M059J (cell line): ENCODE measurements at regions not wholly inside any gene's neighbourhood (a gene's known extent, or its start where the extent isn't known, plus 50 kb on each side); places are given as distances from the start of the nearest gene placed in this dataset.

Source experiments
- DNase-seq: peaks from one replicate; pipeline ENCODE4 v3.0.0-alpha.2; 2012; ENCODE audit warnings: low read depth

GRCh38 chr6:113739041-113739655 is 118.0 kb upstream of the MARCKS start:
- no peak for DNase-seq

GRCh38 chr6:113741651-113742050 is 115.5 kb upstream of the MARCKS start:
- DNase-seq: no peak

DNA sequence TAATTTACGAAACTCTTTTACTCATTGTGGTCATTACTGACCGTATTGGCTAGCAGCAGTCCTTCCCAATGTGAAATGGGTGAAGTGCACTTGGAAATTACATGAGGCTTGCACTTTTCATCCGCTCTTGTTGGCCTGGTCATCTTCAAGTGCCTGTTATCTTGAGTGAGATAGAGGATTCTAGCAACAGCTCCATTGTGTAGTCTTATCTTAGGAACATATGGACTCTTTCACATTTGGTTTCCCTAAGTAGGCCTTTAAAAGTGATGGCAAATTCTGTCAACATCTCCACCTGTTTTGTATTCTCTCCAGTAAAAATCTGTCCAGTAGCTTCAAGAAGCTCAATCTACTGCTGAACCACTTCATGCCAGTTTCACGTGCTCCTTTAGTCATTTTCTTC is 114.8 kb upstream of the MARCKS start:
- no peak for DNase-seq

DNA sequence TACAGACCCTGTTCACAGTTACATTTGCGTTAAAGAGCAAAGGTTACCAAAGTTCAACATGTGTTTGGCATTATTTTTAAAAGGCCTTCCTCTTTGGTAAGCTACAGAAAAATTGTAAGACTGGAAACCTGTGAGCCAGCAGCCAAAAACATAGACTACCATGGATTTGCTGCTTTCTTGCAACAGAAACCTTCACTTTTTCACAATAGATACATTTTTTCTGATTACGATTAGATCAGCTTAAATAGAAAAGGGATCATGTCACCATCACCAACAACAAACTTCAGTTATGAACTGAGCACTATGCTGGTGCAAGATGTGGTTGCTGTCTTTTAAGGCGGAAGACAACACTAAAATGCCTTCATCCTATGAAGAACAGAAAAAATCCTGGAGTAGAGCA is 112.3 kb upstream of the MARCKS start:
- no peak for DNase-seq

- no peak for DNase-seq
These were observed 106.8 kb upstream of the MARCKS start for GRCh38 chr6:113750151-113750855.

DNA sequence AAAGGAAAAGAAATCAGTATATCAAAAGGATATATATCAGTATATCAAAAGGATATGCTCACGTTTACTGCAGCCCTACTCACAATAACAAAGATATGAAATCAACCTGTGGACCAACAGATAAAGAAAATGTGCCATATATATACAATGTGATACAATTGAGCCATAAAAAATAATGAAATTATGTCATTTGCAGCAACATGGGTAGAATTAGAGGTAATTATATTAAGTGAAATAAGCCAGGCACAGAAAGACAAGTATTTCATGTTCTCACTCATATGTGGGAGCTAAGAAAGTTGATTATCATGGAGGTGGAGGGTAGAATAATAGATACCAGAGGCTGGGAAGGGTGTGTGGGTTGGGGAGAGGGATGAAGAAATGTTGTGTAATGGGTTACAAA is 102.9 kb upstream of the MARCKS start:
- no peak for DNase-seq

- no peak for DNase-seq
These were observed 101.5 kb upstream of the MARCKS start for GRCh38 chr6:113755449-113756289.

- DNase-seq: no peak
These were observed 100.9 kb upstream of the MARCKS start for GRCh38 chr6:113756290-113756665.

DNA sequence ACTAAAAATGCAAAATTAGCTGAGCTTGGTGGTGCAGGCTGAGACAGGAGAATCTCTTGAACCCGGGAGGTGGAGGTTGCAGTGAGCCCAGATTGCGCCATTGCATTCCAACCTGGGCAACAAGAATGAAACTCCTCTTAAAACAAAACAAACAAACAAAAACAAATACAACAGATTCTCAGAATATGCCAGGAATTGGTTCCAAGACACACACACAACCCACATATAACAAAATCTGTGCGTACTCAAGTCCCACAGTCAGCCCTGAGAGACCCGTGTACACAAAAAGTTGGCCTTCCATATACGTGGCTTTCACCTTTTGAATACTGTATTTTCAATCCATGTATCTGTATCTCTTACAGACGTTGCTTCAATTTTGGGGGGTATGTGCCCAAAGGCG is 98.9 kb upstream of the MARCKS start:
- no peak for DNase-seq

- peak; percentile 42 for DNase-seq
These were observed 98.1 kb upstream of the MARCKS start for GRCh38 chr6:113758826-113759574.

DNA sequence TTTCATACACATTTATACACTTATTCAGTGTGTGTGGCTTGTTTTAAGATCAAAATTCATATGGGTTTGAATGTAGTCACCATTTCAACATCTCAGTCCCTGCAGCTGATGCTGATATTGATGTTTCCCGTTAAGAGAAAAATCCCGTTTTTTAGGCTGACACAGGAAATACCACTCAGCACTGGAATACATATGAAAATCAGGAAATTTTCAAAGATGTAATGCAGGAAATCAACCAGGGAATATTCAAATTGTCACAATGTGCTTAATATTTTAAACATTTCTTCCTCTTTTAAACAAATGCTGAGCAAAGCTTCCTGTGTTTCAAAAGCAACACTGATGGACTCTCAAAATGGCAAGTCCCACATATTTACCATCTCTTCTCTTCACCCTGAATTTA is 94.5 kb upstream of the MARCKS start:
- DNase-seq: no peak

- peak; percentile 51 for DNase-seq
These were observed 93.8 kb upstream of the MARCKS start for GRCh38 chr6:113763311-113763766.

GRCh38 chr6:113763876-113764275 is 93.3 kb upstream of the MARCKS start:
- peak; percentile 92 for DNase-seq

DNA sequence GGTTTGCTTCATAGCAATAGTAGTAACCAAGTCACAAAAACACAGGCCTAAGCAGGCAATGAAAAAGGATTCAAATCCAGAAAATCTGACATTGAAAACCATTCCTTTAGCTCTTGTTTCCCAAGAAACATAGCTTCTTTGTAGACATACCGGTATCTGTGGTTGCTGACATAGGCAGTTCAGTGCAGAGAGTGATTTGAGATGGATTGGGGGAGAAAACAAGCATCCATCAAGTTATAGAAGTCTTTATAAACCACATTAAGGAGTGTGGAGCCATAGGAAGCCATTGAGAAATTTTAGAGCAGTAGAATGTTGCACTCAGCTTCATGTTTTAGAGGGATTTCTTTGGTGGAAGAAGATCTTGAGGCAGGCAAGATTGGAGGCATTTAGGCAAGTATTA is 91.2 kb upstream of the MARCKS start:
- no peak for DNase-seq

- no peak for DNase-seq
These were observed 89.2 kb upstream of the MARCKS start for GRCh38 chr6:113767985-113768384.

DNA sequence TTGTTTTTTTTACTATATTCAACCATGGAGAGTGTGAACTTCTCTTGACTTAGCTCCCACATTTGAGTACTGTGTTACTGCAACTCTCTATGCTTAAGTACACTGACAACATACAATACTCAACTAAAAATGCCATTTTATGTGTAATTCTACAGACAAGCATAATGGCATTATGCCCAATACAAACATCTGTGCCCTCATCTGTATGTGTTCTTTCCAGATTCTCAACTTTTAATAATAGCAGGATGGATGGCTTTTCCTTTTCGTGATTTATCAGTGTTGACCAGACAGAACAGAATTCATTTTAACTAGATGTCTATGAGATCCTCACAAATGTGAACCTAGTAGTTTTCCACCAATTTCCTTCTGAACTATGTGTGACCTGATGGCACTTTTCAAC is 84.2 kb upstream of the MARCKS start:
- DNase-seq: peak; percentile 38

- DNase-seq: peak; percentile 32
These were observed 82.9 kb upstream of the MARCKS start for GRCh38 chr6:113774127-113774825.

DNA sequence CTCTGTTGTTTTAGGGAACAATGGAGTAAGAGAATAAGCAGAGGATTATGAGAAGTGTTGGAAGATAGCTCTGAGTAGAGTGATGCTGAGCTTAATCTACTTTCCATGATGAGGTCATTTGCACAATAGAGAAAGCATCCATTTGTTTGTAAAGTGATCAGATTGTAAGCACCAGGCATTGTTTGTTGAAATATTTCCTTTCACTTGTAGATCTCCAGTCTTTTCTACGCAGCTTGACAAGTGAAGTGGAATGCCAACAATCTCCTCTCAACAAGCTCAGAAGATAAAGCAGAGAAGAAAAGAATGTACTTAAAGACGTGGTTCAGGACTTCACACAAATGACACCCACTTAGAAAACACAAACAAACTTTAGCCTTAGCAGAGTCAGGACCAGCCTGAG is 80.1 kb upstream of the MARCKS start:
- no peak for DNase-seq

DNA sequence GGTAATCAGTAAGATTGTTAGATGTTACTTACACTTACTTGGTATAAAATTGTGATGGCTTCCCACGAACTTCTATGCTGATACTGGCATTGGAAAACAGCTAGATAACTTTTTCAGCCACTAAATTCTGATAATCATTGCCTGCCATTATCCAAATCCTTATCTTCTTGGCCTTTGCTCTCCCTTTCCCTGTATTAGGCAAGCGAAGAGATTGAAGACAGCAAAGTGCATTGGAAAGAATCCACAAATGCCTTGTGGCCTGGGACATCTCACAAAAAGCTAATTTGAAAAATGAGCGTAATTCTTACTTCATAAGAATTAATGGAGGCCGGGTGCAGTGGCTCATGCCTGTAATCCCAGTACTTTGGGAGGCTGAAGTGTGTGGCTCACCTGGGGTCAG is 79.5 kb upstream of the MARCKS start:
- no peak for DNase-seq

DNA sequence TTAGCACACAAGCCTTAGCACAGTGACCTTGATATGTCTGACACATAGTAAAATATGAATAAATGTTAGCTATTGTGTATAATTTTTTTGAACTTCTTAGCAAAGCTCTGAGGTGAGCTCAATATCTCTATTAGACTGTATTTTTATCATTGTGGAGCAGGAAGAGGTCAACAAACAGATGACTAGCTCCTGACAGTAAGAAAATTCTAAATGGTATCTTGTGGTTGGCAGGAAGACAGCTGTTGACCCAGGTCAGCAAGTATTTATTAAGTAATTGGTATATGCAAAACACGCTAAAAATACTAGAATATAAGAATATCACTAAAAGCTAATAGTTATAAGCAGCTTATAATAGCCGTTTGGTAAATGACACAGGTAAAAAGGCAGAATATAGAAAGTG is 77.5 kb upstream of the MARCKS start:
- no peak for DNase-seq

DNA sequence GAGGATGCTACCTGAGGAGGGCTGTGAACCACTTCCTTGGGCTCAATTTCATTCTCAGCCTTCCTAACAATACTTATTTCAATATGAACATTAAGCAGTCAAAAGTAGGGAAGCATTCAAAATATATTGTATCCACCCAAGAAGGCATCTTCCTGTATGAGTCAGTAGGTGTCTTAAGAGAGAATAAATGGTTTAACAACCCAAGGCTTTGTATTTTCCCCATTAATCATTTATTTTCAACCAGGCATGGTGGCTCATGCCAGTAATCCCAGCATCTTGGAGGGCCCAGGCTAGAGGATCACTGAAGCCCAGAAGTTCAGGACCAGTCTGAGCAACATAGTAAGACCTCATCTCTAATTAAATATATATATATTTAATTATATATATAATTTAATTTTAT is 74.5 kb upstream of the MARCKS start:
- DNase-seq: peak; percentile 24

- no peak for DNase-seq
These were observed 71.0 kb upstream of the MARCKS start for GRCh38 chr6:113786168-113786567.
